Stimulated activated CD4-positive, alpha-beta T cell treated with anti-CD3 and anti-CD28 coated beads, Interleukin-2, amount 100 ng/mL, for 48 hours (primary cell): ENCODE measurements at regions not wholly inside any gene's neighbourhood (a gene's known extent, or its start where the extent isn't known, plus 50 kb on each side); places are given as distances from the start of the nearest gene placed in this dataset.

Experiments used
- DNase-seq, 2 donors: peaks; one replicate each; pipeline ENCODE4 v3.0.0-alpha.2; 2020

- DNase-seq: no peak
Observed at GRCh38 chr2:23293731-23294130, 91.2 kb upstream of the KLHL29 start.

GRCh38 chr2:23294238-23294637 lies 90.7 kb upstream of the KLHL29 start:
- DNase-seq: no peak

GRCh38 chr2:23296691-23297090 lies 88.3 kb upstream of the KLHL29 start:
- no peak for DNase-seq

- DNase-seq: no peak
Observed at GRCh38 chr2:23297112-23297511, 87.9 kb upstream of the KLHL29 start.

- no peak for DNase-seq
Observed at GRCh38 chr2:23298551-23298950, 86.4 kb upstream of the KLHL29 start.

- DNase-seq: no peak
Observed at GRCh38 chr2:23299476-23300195, 85.3 kb upstream of the KLHL29 start.

GRCh38 chr2:23301136-23301535 lies 83.8 kb upstream of the KLHL29 start:
- DNase-seq: no peak

- no peak for DNase-seq
Observed at GRCh38 chr2:23302591-23302990, 82.4 kb upstream of the KLHL29 start.

GRCh38 chr2:23306401-23306800 lies 78.6 kb upstream of the KLHL29 start:
- DNase-seq: no peak

GRCh38 chr2:23311186-23311585 lies 73.8 kb upstream of the KLHL29 start:
- DNase-seq: no peak

- peak; percentile 23 to 28 for DNase-seq
Observed at GRCh38 chr2:23312996-23313606, 71.9 kb upstream of the KLHL29 start.

GRCh38 chr2:23314687-23315086 lies 70.3 kb upstream of the KLHL29 start:
- no peak for DNase-seq

- DNase-seq: no peak
Observed at GRCh38 chr2:23320058-23320457, 64.9 kb upstream of the KLHL29 start.

- no peak for DNase-seq
Observed at GRCh38 chr2:23321751-23322150, 63.2 kb upstream of the KLHL29 start.

GRCh38 chr2:23322567-23323197 lies 62.3 kb upstream of the KLHL29 start:
- no peak for DNase-seq

GRCh38 chr2:23323198-23323916 lies 61.6 kb upstream of the KLHL29 start:
- no peak for DNase-seq

- no peak for DNase-seq
Observed at GRCh38 chr2:23323917-23324680, 60.9 kb upstream of the KLHL29 start.

GRCh38 chr2:23326330-23326729 lies 58.6 kb upstream of the KLHL29 start:
- no peak for DNase-seq

GRCh38 chr2:23327416-23327815 lies 57.6 kb upstream of the KLHL29 start:
- no peak for DNase-seq

- DNase-seq: no peak
Observed at GRCh38 chr2:23327887-23328286, 57.1 kb upstream of the KLHL29 start.

- no peak for DNase-seq
Observed at GRCh38 chr2:23330214-23330613, 54.8 kb upstream of the KLHL29 start.
